HG03135 (cell line): ENCODE measurements at regions not wholly inside any gene's neighbourhood (a gene's known extent, or its start where the extent isn't known, plus 50 kb on each side); places are given as distances from the start of the nearest gene placed in this dataset.

ENCODE experiments used
- ATAC-seq: cut with Tn5 transposase; IDR thresholded peaks from one replicate; pipeline ENCODE4 v1.9.1; 2021; ENCODE audit warnings: mild to moderate bottlenecking, moderate library complexity; ENCODE audit not compliant: unreplicated experiment

DNA sequence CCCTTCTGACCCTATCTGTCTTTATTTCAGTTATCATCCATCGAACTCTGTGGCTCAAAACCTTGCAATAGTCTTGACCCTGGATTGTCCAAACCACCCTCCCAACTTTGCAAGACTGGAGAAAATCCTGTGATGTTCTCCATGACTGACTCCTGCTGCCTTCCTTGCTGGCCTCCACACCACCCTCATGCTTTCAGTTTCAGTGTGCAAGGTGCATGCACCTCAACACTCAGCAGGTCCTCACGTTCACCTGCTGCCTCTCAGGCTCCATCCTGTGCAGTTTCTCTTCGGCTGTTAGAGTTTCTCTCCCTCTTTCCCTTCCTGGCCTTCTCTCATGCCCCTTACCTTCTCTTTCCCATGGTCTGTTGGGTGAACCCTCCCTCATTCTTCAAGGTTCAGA, 59.4 kb upstream of the ASIC2 start:
- no peak for ATAC-seq

DNA sequence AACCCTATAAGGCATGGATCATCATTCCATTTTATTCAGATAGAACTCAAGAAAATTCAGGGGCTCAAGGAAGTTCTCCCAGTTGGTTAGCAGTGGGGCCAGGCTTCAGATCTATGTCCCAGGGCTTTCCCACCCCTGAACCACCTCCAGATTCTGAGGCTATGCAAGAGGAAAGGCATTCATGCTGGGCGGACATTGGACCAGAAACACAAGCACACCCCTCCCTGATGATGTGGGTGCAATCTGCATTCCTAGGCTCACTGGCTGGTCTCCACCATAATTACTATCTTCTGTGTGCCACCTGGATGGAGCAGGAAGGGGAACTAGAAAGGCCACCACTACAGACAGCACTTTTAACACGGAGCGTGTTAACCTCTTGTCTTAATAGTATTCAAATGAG, 63.2 kb upstream of the ASIC2 start:
- ATAC-seq: no peak

DNA sequence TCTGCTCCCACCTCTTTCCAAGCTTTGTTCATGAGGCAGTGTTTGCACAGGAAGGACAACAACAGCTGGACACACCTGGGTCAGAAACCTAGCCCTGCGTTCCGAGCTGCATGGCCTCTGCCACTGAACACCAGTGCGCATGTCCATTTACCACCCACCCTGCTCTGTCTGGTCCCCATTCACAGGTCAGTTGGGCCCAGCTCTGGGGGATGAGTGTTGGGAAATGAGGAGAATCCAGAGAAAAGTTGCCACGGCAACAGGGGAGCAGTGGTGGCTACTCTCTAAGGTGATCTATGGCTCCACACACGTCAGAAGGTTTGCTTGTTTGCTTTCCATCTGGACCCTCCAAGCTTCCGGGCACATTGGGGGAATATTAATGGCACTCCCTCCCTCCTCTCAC, 70.4 kb upstream of the ASIC2 start:
- ATAC-seq: no peak

DNA sequence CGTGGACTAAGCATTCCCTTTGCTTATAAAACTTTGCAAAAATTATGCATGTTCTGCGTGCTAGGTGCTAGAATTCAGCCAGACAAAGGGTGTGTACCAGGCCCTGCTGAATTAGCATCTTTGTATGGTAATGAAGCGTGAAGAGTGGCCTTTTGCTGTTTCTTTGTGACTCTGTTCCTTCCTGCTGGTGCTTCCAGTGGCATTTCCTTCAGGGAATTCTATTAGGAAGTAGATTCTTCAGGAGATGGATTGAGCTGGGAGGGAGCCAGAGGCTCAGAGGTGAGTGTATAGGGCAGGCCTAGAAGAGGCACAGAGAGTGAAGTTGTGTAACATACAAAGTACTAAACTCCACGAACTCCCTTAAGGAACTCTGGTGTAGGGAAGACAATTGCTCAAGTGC, 73.9 kb upstream of the ASIC2 start:
- no peak for ATAC-seq

DNA sequence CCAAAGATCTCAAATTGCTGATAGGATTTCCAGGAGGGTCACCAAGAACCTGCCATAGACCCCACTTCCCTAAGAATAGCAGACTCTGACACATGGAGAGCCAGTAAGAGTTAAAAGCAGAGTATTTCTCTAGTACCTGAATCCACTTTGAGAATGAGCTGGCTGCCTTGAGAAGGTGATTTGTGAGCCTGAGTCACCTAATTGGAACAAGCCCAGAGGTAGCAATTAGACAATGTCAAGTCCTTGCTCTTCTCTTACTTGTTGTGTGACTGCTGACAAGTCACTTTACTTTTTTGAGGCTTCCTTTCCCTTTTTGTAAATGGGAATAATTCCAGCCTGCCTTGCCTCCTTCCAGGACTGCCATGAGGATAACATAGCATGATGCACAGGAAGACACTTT, 76.1 kb upstream of the ASIC2 start:
- no peak for ATAC-seq

DNA sequence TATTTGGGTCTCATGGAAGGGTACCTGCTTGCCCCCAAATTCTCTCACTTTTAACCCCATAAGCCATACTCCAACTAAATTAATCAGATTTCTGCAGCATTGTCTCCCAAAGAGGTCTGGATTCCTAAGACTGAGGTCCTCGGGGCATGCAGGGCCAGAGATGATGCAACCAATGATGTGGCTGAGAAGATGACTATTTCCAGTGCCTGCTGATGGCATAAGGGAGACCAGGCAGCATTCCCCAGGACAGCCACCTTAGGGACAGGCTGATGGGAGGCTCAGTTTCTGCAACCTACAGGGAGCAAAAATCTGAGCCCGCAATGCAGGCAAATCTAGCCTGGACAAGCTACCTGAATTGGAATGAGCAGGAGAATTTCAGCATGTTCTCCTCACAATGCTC, 76.8 kb upstream of the ASIC2 start:
- ATAC-seq: no peak

DNA sequence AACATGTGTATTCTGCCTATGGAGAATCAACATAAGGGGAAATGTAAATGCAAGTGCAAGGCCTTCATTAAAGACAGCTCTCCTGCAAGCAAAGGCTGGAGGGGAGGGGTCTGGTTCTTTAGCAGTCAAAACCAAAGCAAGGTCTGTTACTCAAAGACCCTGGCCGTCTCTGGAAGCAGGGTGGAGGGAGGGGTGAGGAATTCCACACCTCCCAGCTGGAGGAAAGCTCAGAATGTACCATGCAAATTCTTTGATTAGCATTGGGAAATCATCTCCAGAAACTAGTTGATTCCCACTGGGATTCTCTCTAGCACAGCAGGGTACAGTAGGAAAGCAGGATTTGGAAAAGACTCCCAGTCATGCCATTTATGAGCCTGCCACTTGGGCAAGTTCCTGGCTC, 77.3 kb upstream of the ASIC2 start:
- ATAC-seq: no peak

DNA sequence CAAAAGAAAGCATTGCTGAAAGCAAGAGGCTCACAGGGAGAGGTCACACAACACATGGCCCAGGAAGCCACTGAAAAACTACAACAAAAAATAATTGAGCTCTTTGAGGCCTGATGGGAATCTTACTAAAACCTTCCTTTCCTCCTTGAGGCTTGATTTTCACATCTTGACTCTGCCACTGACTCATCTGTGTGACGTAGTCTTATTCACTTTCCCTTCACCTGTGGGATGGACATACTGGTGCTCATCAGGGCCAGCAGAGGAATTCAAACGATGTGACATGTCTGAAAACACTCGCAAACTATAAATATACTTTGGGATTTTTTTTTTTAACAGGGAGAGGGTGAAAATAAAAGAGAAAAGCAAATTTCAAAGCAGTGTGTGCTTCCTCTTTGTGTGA, 78.3 kb upstream of the ASIC2 start:
- no peak for ATAC-seq

DNA sequence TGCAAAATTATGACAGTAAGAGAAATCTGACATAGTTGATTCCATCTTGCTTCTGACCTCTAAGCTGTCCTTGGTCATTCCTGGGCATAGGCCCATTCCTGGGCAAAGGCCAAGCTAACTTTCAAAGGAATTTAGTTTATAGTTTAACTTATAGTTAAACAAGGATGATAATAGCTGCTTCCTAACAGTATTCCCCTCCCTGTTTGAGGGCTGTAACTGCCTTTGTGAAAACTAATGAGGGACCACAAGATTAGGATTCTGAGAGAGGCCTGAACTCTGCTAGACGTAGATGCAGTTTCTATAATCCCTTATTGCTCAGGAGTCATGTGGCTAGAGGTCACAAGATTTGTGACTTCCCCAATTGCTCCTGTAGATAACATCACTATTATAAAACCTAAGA, 80.2 kb upstream of the ASIC2 start:
- ATAC-seq: no peak

DNA sequence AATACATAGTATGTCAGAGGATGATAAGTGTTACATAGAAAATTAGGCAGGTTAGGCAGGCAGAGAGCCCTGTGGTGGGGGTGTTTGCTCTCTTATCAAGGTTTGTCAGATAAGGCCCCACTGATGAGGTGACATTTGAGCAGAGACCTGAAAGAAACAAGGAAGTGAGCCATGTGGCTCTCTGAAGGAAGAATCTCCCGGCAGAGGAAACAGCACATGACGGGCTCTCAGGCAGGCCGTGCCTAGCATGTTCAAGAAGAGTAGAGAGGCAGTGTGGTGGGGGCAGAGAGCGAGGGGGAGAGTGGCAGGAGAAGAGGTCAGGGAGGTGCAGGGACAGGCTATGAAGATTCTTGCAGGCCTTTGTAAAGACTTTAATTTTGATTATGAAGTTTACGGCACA, 82.0 kb upstream of the ASIC2 start:
- no peak for ATAC-seq

DNA sequence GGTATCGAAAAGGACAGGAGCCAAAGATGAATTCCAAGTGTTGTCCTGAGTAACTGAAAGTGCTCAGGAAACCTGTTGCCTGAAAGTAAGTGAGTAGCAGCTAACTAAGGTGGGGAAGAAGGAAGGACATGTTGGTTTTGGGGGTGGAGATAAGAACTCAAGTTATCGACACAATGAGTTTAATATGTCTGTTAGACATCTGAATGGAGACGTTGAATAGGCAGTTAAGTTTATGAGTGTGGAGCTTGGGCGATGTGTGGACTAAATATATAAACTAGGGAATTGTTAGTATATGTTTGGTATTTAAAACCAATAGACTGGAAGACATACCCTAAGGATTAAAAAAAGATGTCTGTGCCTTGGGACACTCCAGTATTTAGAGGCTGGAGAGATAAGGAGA, 82.7 kb upstream of the ASIC2 start:
- ATAC-seq: no peak

DNA sequence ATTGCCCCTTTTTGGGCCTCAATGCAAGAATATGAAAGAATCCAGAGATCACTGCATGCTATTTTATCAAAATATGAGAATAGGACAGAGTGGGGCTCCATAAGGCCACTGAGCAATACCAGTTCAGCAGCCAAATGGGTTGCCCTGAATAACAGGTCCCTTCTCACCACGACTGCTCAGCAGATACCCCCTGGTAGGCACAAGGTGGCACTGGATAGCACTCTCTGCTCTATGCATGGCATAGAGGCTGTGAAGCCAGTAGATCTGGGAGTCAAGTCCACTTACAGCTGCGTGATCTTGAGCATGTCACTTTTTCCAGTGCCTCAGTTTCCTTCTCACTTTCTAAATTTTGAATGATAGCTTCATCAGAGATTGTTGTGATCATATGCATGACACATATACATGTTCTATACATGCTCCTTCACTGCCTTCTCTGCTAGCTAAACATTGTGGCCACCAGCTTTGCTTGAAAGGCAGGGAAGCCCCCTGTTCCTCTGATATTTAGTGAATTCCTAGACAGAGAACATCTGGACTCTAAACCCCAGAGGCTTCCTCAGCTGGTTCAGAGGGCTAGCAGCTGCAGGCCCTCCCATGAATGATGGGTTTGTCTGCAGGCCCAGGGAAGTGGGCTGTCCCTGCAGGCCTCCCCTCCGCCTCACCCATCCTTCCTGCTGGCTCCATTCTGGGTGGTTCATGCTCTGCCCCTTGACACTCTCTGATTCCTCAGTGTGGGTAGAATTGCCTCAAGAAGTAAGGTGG, 84.9 kb upstream of the ASIC2 start:
- ATAC-seq: no peak

DNA sequence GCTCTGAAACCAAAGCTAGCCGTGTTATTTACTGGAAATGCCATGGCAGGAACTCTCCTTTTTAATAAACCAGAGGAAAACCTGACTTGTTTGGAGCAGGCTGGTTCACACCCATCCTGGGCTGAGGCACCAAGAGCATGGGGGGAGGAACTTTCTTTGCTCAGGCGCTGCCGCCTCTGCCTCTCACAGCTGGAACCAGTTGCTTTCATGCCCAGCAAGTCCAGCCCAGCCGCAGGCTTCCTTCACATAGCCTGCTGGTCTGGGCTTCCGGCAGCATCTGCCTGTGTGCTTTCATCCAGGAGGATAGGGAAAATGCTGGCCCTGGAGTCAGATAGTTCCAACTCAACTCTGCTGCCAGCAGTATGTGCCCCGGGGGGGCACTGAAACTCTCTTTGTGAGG, 88.1 kb upstream of the ASIC2 start:
- ATAC-seq: no peak

DNA sequence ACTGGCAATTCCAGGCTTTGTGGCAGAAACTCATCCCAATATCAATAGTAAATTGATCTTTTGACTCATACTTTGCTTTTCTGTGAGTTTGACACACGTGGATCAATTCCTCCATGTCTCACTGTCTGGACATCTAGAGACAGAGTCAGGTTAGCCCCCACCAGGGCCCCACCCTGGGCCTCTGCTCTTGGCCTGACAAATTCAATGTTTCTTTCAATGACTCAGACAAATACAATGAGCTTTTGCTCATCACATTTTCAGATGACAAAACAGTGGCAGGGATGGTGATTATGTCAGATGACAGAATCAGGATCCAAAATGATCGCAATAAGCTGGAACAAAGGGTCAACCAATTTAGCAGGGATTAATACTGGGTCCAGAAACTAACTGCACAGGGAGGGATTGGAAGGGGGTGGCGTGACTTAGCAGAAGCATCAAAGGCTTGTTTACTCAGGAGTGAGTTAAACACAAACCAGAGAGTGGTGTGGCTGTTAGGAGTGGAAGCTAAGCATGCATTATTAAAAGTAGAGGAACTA, 90.5 kb upstream of the ASIC2 start:
- no peak for ATAC-seq

DNA sequence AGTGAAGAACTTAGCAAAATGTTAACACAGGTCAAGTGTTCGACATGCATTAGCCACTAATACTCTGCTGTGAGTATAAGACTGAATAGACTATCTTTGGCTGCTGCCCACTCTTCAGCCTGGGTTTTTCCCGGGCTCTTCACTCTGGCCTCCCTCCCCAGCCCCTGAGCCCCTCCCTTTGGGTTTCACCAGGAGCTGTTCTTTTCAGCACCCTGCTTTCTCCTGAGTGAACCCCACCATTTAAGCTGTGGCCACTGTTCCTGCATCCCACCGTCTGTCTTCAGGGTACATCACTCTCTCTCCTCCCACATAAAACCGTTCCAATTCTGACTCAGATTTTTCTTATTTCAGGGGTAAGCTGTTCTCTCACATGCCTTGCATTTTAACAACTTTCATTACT, 92.0 kb upstream of the ASIC2 start:
- no peak for ATAC-seq

DNA sequence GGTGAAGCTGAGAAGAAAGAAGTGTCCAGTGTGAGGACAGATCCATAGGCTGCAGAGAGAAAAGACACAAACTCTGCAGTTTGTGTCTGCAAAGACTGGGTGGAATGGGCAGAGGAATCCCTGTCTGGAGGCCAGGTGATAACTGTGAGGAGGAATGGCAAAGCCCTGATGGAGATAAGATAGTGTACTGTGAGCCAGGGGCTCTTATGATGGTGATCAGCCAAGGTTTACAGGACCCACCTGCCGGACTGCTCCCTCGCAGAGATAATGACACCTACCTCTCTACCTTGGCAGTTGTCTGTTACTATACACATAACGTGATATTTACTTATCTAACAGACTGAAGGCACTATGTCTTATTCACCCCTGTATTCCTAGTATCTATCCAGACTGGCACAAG, 92.6 kb upstream of the ASIC2 start:
- ATAC-seq: no peak

DNA sequence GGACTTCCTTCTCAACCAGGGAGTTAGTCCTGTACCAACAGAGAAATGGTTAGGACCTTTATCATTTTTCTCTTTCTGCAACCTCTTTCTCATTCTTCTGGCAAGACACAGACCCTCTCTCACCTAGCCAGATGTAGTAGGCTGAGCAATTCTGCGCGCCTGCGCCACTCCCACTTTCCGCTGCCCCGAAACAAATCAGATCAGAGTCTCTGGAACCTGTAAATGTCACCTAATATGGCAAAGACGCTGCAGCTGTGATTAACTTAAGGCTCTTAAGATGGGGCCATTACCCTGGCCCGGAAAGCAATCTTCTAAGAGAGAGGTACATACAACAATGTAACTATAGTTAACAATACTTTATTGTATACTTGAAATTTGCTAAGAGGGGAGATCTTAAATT, 94.3 kb upstream of the ASIC2 start:
- ATAC-seq: no peak

DNA sequence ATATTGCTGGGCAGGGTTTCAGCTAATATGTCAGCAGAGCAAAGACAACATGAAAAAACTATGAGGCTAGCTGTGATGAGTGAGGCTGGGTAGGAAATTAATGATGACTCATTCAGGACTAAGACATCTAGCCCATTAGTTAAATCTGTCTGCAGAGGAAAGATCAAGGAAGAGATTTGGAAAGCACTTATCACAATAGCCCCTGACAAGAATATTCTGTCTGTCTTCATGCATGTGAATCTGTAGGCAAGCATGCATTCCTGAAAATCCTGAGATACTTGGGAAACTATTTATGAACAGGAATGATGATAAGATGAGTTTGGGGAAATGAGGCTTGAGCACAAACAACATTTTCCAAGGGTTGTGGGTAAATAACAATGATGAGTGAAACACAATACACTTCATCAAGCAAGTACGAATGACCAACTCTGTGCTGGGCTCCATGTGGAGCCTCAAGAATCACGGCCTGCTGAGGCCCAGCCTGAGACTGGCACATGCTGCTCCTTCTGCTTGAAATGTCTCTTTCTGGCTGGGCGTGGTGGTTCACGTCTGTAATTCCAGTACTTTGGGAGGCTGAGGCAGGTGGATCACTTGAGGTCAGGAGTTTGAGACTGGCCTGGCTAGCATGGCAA, 96.5 kb upstream of the ASIC2 start:
- no peak for ATAC-seq

DNA sequence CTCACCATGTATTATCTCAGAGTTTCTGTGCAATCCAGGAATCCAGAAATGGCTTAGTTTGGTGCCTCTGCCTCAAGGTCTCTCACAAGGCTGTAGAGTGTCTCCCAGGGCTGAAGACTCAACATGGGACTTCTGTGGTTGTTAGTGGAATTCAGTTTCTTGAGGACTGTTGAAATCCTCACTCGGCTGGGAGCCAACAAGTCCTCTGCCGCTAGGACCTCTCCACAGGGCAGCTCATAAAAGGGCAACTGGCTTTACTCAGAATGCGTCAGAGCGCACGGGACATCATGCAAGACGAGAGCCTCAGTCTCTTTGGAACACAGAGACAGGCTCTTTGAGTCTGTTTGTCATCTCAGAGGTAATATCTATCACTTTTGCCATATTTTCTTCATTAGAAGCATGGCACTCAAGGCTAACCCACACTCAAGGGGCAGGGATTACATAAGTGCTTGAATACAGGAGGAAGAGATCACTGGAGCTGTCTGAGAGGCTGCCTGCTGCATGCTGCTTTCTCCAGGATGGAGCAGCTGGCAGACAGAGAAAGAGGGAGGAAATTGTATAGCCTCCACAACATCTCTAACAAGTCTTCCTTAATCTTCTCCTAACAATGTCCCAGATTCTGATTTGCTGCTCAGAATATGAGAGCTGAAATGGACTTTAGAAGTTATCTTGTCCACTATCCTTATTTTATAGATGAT, 97.5 kb upstream of the ASIC2 start:
- ATAC-seq: no peak

DNA sequence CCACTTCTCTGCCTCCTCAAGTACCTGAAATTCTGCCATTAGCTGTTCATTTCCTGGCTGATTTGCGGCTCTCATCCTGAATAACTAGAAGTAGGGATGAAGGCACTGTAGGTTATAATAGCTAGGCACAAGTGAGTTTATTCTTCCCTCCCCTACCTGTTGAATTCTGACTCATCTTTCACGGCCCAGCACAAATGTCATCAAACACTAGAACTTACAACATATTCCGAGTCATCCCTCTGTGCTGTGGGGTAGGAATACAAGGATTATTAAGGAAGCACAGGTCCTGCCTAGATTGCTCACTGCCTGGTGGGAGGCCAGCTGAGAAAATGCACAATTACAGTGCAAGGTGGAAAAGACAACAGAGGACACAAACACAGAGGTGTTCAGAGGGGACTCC, 103.7 kb upstream of the ASIC2 start:
- ATAC-seq: no peak

DNA sequence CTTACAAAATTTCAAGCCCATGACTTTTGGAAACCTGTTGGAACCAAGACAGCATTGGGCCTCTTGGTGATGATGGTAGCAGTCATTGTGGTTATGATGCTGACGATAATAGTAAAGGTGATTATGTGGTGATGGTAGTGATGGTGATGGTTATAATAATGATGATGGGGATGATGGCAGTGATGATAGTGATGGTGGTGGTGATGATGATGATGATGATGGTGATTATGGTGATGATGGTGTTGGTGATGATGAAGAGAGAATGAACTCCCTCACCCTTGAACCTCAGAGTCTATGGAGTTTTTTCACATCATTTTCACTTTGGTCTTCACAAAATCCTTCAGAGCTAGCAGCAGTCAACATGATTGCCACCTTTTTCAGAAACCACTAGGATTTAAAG, 105.3 kb upstream of the ASIC2 start:
- ATAC-seq: no peak

DNA sequence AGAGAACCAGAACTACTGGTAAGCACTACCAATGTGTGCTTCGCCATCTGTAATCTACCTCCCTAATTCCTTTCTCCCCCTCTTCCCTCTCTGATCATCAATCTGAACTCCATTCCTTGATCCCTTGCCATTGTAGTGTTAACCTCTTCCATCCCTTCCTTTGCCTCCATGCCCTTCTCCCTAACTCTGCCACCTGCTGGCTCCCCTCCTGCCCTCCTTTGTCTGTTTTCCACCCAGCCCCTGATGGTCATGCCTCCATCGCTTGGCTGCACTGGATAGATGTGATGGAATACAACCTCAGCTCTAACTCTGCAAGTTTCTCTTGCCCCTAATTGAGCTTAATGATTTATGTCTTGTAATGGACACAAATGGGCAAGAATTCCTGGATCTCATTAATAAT, 108.2 kb upstream of the ASIC2 start:
- ATAC-seq: no peak
